Karpas-422 (cell line): ENCODE measurements at regions not wholly inside any gene's neighbourhood (a gene's known extent, or its start where the extent isn't known, plus 50 kb on each side); places are given as distances from the start of the nearest gene placed in this dataset.

Experiments used
- DNase-seq: peaks from one replicate; pipeline ENCODE4 v3.0.0-alpha.2; 2015
- H2AFZ ChIP-seq: fragments of 200-600 bp; sonication (generic); 2 replicates; pipeline ENCODE4 v1.6.1; 2014; ENCODE audit warnings: antibody characterized with exemption, low read length, mixed read lengths
- H3K27ac ChIP-seq: fragments of 200-600 bp; sonication (generic); 2 replicates; pipeline ENCODE4 v1.5.1; 2014; ENCODE audit warnings: mild to moderate bottlenecking, low read length, moderate library complexity
- H3K27me3 ChIP-seq: fragments of 200-600 bp; sonication (generic); 2 replicates; pipeline ENCODE4 v1.6.1; 2014; ENCODE audit warnings: low read length, mixed read lengths
- H3K36me3 ChIP-seq: fragments of 200-600 bp; sonication (generic); 2 replicates; pipeline ENCODE4 v1.6.1; 2014; ENCODE audit warnings: low read length, mixed read lengths; ENCODE audit not compliant: insufficient read depth
- H3K4me1 ChIP-seq: fragments of 200-600 bp; sonication (generic); 2 replicates; pipeline ENCODE4 v1.6.1; 2014; ENCODE audit warnings: mild to moderate bottlenecking, low read length, mixed read lengths
- H3K4me2 ChIP-seq: fragments of 200-600 bp; sonication (generic); 2 replicates; pipeline ENCODE4 v1.6.1; 2014; ENCODE audit warnings: low read length, low read depth, mild to moderate bottlenecking; ENCODE audit not compliant: poor library complexity, severe bottlenecking
- H3K4me3 ChIP-seq: fragments of 200-600 bp; sonication (generic); 2 replicates; pipeline ENCODE4 v1.5.1; 2014; ENCODE audit warnings: mild to moderate bottlenecking, antibody characterized with exemption, low read length, mixed read lengths
- H3K79me2 ChIP-seq: fragments of 200-600 bp; sonication (generic); 2 replicates; pipeline ENCODE4 v1.6.1; 2014; ENCODE audit warnings: mild to moderate bottlenecking, low read length, mixed read lengths
- H3K9ac ChIP-seq: fragments of 200-600 bp; sonication (generic); 2 replicates; pipeline ENCODE4 v1.6.0; 2014; ENCODE audit warnings: low read length
- H3K9me2 ChIP-seq: fragments of 200-600 bp; sonication (generic), shearing (Covaris generic); replicated peaks from 2 replicates; pipeline ENCODE4 v1.6.0; 2014; ENCODE audit warnings: mild to moderate bottlenecking, low read length, moderate library complexity; ENCODE audit not compliant: insufficient read depth
- H3K9me3 ChIP-seq: fragments of 300-700, 200-600 bp; sonication (generic); 2 replicates; pipeline ENCODE4 v1.6.1; 2014; ENCODE audit warnings: low read length, mixed read lengths
- H4K20me1 ChIP-seq: fragments of 200-600 bp; sonication (generic); 2 replicates; pipeline ENCODE4 v1.6.1; 2014; ENCODE audit warnings: mild to moderate bottlenecking, antibody characterized with exemption, low read length, low read depth; ENCODE audit not compliant: insufficient read depth

- Histone ChIP-seq H4K20me1 (no peaks in the 10 kb centered on the region), H3K9me2 (no peaks in the 10 kb centered on the region), H3K27me3 (no peaks in the 10 kb centered on the region), H3K9ac (no peak overlapping the region), H3K4me2 (no peak overlapping the region), H3K4me3 (no peak overlapping the region), H2AFZ (no peak overlapping the region), H3K4me1 (no peaks in the 10 kb centered on the region), H3K9me3 (no peaks in the 10 kb centered on the region), H3K27ac (no peak overlapping the region), H3K79me2 (no peaks in the 10 kb centered on the region), H3K36me3 (no peaks in the 10 kb centered on the region)
- no peak for DNase-seq
These were observed 102.6 kb downstream of the C6orf118 start for GRCh38 chr6:165206798-165207197.

- Histone ChIP-seq H3K79me2 (no peaks in the 10 kb centered on the region), H4K20me1 (no peaks in the 10 kb centered on the region), H3K27ac (no peak overlapping the region), H3K4me2 (no peak overlapping the region), H3K9me2 (no peaks in the 10 kb centered on the region), H2AFZ (no peak overlapping the region), H3K4me1 (no peaks in the 10 kb centered on the region), H3K36me3 (no peaks in the 10 kb centered on the region), H3K9me3 (no peaks in the 10 kb centered on the region), H3K9ac (no peak overlapping the region), H3K4me3 (no peak overlapping the region), H3K27me3 (no peaks in the 10 kb centered on the region)
- DNase-seq: no peak
These were observed 103.8 kb downstream of the C6orf118 start for GRCh38 chr6:165205632-165206031.

GRCh38 chr6:165204807-165205545, 104.4 kb downstream of the C6orf118 start:
- H4K20me1 ChIP-seq: no peaks in the 10 kb centered on the region
- no peak overlapping the region for H3K27ac ChIP-seq
- H3K79me2 ChIP-seq: no peaks in the 10 kb centered on the region
- H3K9me3 ChIP-seq: no peaks in the 10 kb centered on the region
- H3K27me3 ChIP-seq: no peaks in the 10 kb centered on the region
- no peak for DNase-seq
- no peak overlapping the region for H2AFZ ChIP-seq
- no peaks in the 10 kb centered on the region for H3K4me1 ChIP-seq
- no peaks in the 10 kb centered on the region for H3K36me3 ChIP-seq
- H3K4me3 ChIP-seq: no peak overlapping the region
- H3K9me2 ChIP-seq: no peaks in the 10 kb centered on the region
- no peak overlapping the region for H3K4me2 ChIP-seq
- no peak overlapping the region for H3K9ac ChIP-seq

- Histone ChIP-seq H3K4me1 (no peaks in the 10 kb centered on the region), H3K9me2 (no peaks in the 10 kb centered on the region)
These were observed 109.2 kb downstream of the C6orf118 start for GRCh38 chr6:165200178-165200577.

GRCh38 chr6:165191461-165191860, 117.9 kb downstream of the C6orf118 start:
- no peak overlapping the region for H3K27ac ChIP-seq
- no peak for DNase-seq
- no peaks in the 10 kb centered on the region for H4K20me1 ChIP-seq
- no peak overlapping the region for H2AFZ ChIP-seq
- no peak overlapping the region for H3K4me3 ChIP-seq
- H3K36me3 ChIP-seq: no peaks in the 10 kb centered on the region
- no peaks in the 10 kb centered on the region for H3K4me1 ChIP-seq
- no peak overlapping the region for H3K4me2 ChIP-seq
- H3K9ac ChIP-seq: no peak overlapping the region
- H3K79me2 ChIP-seq: no peaks in the 10 kb centered on the region
- H3K9me3 ChIP-seq: no peaks in the 10 kb centered on the region; the same call in 1 of the 2 replicates
- no peaks in the 10 kb centered on the region; the same call in 1 of the 2 replicates for H3K9me2 ChIP-seq
- H3K27me3 ChIP-seq: no peaks in the 10 kb centered on the region

More at GRCh38 chr6:165200178-165200577, 109.2 kb downstream of the C6orf118 start:
- no peak overlapping the region for H2AFZ ChIP-seq
- no peak overlapping the region for H3K4me2 ChIP-seq
- no peak overlapping the region for H3K27ac ChIP-seq
- no peaks in the 10 kb centered on the region for H4K20me1 ChIP-seq
- no peak overlapping the region for H3K4me3 ChIP-seq
- no peak overlapping the region for H3K9ac ChIP-seq
- H3K36me3 ChIP-seq: no peaks in the 10 kb centered on the region
- DNase-seq: no peak
- no peaks in the 10 kb centered on the region for H3K9me3 ChIP-seq
- no peaks in the 10 kb centered on the region for H3K79me2 ChIP-seq
- H3K27me3 ChIP-seq: no peaks in the 10 kb centered on the region

- Histone ChIP-seq H3K4me3 (no peak overlapping the region), H2AFZ (no peak overlapping the region), H3K9me3 (no peaks in the 10 kb centered on the region; the same call in 1 of the 2 replicates), H3K9me2 (no peaks in the 10 kb centered on the region; the same call in 1 of the 2 replicates), H3K4me2 (no peak overlapping the region), H3K36me3 (no peaks in the 10 kb centered on the region), H3K79me2 (no peaks in the 10 kb centered on the region), H3K27ac (no peak overlapping the region), H4K20me1 (no peaks in the 10 kb centered on the region), H3K27me3 (no peaks in the 10 kb centered on the region; the same call in 1 of the 2 replicates), H3K9ac (no peak overlapping the region), H3K4me1 (no peaks in the 10 kb centered on the region)
- DNase-seq: no peak
These were observed 122.8 kb downstream of the C6orf118 start for GRCh38 chr6:165186441-165187205.

GRCh38 chr6:165186041-165186440, 123.4 kb downstream of the C6orf118 start:
- no peak overlapping the region for H3K9ac ChIP-seq
- no peaks in the 10 kb centered on the region for H3K79me2 ChIP-seq
- no peaks in the 10 kb centered on the region for H4K20me1 ChIP-seq
- no peaks in the 10 kb centered on the region; the same call in 1 of the 2 replicates for H3K27me3 ChIP-seq
- no peak overlapping the region for H3K4me2 ChIP-seq
- H3K4me1 ChIP-seq: no peaks in the 10 kb centered on the region
- H2AFZ ChIP-seq: no peak overlapping the region
- H3K4me3 ChIP-seq: no peak overlapping the region
- H3K9me3 ChIP-seq: no peaks in the 10 kb centered on the region; the same call in 1 of the 2 replicates
- no peak for DNase-seq
- H3K27ac ChIP-seq: no peak overlapping the region
- H3K36me3 ChIP-seq: no peaks in the 10 kb centered on the region
- no peaks in the 10 kb centered on the region; the same call in 1 of the 2 replicates for H3K9me2 ChIP-seq

- no peak overlapping the region for H2AFZ ChIP-seq
These were observed 125.0 kb downstream of the C6orf118 start for GRCh38 chr6:165184192-165184979.

More at GRCh38 chr6:165184192-165184979, 125.0 kb downstream of the C6orf118 start:
- Histone ChIP-seq H3K27me3 (no peaks in the 10 kb centered on the region; the same call in 1 of the 2 replicates), H3K36me3 (no peaks in the 10 kb centered on the region), H3K9ac (no peak overlapping the region), H3K9me3 (no peaks in the 10 kb centered on the region), H3K27ac (no peak overlapping the region), H3K79me2 (no peaks in the 10 kb centered on the region), H3K9me2 (no peaks in the 10 kb centered on the region), H3K4me1 (no peaks in the 10 kb centered on the region), H3K4me2 (no peak overlapping the region), H4K20me1 (no peaks in the 10 kb centered on the region), H3K4me3 (no peak overlapping the region)
- DNase-seq: no peak
